HL-60 (cell line): ENCODE measurements at regions not wholly inside any gene's neighbourhood (a gene's known extent, or its start where the extent isn't known, plus 50 kb on each side); places are given as distances from the start of the nearest gene placed in this dataset.

Source experiments
- DNase-seq, 2 experiments: peaks; one replicate each; pipeline ENCODE4 v3.0.0-alpha.2; 2010 to 2020; ENCODE audit warnings: low read depth in 1 of 2, low spot score in 1 of 2
- H3K27ac ChIP-seq: fragments of 250-450 bp; sonication (Bioruptor Pico); replicated peaks from 2 replicates; pipeline ENCODE4 v1.5.1; 2020; ENCODE audit warnings: mild to moderate bottlenecking, moderate library complexity
- H3K27me3 ChIP-seq: fragments of 250-450 bp; sonication (Bioruptor Pico); 2 replicates; pipeline ENCODE4 v1.5.1; 2021; ENCODE audit warnings: mild to moderate bottlenecking, moderate library complexity; ENCODE audit not compliant: insufficient read depth, poor library complexity, severe bottlenecking
- H3K4me3 ChIP-seq: replicated peaks from 2 replicates; pipeline ENCODE4 v1.5.1; 2011; ENCODE audit warnings: mild to moderate bottlenecking, control low read depth, low read length; ENCODE audit not compliant: insufficient read depth
- GABPA ChIP-seq: IDR thresholded peaks from 2 replicates; pipeline ENCODE4 v1.6.1; 2012; ENCODE audit warnings: low read depth
- POLR2AphosphoS5 ChIP-seq: IDR thresholded peaks from 2 replicates; pipeline ENCODE4 v1.6.1; 2012; ENCODE audit warnings: low read depth
- SPI1 ChIP-seq: IDR thresholded peaks from 2 replicates; pipeline ENCODE4 v1.6.1; 2012; ENCODE audit warnings: low read depth, mild to moderate bottlenecking, borderline replicate concordance
- TF ChIP-seq, protein P1 (sequence below): IDR thresholded peaks from 2 replicates; pipeline ENCODE4 v1.6.1; 2012; ENCODE audit warnings: low read depth; ENCODE audit not compliant: insufficient replicate concordance
- TF ChIP-seq, protein P2 (sequence below): IDR thresholded peaks from one replicate; pipeline ENCODE4 v1.5.1; 2011; ENCODE audit warnings: low read length, control low read depth, inconsistent platforms; ENCODE audit not compliant: insufficient read depth

DNA sequence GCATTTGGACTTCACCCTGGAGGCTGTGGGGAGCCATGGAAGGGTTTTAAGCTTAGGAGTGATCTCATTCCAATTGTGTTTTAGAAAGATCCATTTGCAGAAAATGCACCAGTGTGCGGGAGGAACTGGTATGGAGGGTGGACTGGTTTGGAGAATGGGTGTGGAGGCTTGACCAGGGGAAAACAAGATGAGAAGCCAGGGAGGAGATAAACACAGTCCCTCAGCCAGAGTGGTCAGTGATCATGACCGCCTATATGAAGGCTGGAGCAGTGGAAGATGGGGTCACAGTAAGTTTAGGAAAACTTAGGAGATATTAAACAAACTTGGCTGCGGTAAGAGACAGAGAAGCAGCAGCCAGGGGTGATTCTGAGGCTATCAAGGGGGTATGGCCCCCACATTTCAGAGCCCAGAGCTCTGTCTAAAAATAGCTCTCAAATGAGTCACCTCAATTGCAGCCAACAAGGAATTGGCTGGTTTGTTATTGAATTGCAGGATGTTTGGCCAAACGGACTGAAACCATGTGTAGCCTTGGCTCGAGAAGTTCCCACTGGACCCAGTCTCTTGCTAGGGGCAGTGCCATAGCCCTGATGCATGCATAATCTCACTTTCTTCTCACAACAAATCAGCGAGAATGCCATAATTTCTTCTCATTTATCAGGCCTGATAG lies 159.9 kb upstream of the TOP1 start:
- H3K4me3 ChIP-seq: no peak overlapping the region
- H3K27me3 ChIP-seq: no peaks in the 10 kb centered on the region
- no peak overlapping the region for H3K27ac ChIP-seq
- no peak for DNase-seq
- no peak for TF ChIP-seq POLR2AphosphoS5
- no peak for TF ChIP-seq GABPA
- TF ChIP-seq, protein P1, sequence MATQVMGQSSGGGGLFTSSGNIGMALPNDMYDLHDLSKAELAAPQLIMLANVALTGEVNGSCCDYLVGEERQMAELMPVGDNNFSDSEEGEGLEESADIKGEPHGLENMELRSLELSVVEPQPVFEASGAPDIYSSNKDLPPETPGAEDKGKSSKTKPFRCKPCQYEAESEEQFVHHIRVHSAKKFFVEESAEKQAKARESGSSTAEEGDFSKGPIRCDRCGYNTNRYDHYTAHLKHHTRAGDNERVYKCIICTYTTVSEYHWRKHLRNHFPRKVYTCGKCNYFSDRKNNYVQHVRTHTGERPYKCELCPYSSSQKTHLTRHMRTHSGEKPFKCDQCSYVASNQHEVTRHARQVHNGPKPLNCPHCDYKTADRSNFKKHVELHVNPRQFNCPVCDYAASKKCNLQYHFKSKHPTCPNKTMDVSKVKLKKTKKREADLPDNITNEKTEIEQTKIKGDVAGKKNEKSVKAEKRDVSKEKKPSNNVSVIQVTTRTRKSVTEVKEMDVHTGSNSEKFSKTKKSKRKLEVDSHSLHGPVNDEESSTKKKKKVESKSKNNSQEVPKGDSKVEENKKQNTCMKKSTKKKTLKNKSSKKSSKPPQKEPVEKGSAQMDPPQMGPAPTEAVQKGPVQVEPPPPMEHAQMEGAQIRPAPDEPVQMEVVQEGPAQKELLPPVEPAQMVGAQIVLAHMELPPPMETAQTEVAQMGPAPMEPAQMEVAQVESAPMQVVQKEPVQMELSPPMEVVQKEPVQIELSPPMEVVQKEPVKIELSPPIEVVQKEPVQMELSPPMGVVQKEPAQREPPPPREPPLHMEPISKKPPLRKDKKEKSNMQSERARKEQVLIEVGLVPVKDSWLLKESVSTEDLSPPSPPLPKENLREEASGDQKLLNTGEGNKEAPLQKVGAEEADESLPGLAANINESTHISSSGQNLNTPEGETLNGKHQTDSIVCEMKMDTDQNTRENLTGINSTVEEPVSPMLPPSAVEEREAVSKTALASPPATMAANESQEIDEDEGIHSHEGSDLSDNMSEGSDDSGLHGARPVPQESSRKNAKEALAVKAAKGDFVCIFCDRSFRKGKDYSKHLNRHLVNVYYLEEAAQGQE: no peak
- no peak for TF ChIP-seq SPI1
- TF ChIP-seq, protein P2, sequence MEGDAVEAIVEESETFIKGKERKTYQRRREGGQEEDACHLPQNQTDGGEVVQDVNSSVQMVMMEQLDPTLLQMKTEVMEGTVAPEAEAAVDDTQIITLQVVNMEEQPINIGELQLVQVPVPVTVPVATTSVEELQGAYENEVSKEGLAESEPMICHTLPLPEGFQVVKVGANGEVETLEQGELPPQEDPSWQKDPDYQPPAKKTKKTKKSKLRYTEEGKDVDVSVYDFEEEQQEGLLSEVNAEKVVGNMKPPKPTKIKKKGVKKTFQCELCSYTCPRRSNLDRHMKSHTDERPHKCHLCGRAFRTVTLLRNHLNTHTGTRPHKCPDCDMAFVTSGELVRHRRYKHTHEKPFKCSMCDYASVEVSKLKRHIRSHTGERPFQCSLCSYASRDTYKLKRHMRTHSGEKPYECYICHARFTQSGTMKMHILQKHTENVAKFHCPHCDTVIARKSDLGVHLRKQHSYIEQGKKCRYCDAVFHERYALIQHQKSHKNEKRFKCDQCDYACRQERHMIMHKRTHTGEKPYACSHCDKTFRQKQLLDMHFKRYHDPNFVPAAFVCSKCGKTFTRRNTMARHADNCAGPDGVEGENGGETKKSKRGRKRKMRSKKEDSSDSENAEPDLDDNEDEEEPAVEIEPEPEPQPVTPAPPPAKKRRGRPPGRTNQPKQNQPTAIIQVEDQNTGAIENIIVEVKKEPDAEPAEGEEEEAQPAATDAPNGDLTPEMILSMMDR: no peak

DNA sequence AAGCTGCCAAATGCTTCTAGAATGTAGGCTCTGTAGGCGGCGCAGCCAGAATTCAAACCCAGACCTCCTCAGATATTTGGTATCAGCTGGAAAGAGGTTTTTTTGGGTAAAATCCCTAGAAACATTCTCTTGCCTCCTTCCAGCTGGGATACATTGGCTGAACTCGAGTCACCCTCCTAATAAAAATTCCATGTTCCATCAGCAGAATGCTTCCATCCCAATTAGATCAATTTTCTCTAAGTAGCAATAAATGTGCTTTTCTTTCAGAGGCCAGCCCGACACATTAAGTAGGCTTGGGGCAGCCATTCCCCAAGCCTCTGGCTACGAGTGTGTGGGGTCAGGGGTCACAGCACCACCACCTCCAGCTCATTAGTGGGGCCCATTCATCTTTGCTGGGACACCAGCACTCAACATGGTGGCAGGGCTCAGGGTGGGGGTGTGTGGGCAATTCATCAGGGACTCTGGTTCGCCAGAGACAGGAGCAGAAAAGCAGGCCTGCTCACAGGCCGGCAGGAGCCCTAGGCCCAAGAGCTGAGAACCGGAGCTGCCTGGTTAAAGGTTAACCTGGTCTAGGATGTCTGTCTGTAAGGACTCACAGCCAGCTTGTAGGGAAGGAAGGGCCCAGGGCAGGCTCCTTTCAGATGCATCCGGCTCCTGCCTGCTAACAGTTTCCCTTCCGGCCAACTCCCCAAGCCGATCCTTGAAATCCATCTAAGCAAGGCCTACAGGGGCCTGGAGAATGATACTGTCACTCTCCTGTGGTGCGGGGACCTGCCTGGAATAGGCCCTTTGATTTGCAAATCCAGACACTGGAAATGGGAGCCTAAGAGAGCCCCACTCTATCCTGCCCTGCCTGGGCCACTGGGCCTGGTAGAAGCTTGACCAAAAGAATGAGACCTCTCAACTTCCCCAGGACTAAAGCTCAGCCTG lies 159.1 kb upstream of the TOP1 start:
- no peak overlapping the region for H3K27ac ChIP-seq
- no peak for DNase-seq

More for the DNA sequence above, 159.1 kb upstream of the TOP1 start:
- H3K4me3 ChIP-seq: no peak overlapping the region
- H3K27me3 ChIP-seq: no peaks in the 10 kb centered on the region
- no peak for TF ChIP-seq SPI1
- TF ChIP-seq POLR2AphosphoS5: no peak
- TF ChIP-seq, protein P1: no peak
- TF ChIP-seq GABPA: no peak
- TF ChIP-seq, protein P2: no peak
